ENCODE measurements at regions not wholly inside any gene's neighbourhood (a gene's known extent, or its start where the extent isn't known, plus 50 kb on each side); places are given as distances from the start of the nearest gene placed in this dataset.

- peaks cover 0 to 5% (median 0%) of the 10 kb centered on the region in 8 donors for H3K9me3 ChIP-seq
- 66 to 87% (median 82%) methylated on average over 2 of the region's 2 CpGs for WGBS, 5 donors
- no peaks in the 10 kb centered on the region for H3K36me3 ChIP-seq
- no peak overlapping the region for H3K27ac ChIP-seq
- no peak overlapping the region for H3K4me3 ChIP-seq
- no peaks in the 10 kb centered on the region for H3K27me3 ChIP-seq (replicated peaks in 1 of 7)
- DNase-seq, result no peak
- TF ChIP-seq POLR2A (IDR thresholded peaks at IDR 0.05) (no peak), POLR2AphosphoS5 (IDR thresholded peaks at IDR 0.05) (no peak), CTCF (IDR thresholded peaks at IDR 0.05 in 8 of 11, conservative IDR thresholded peaks at IDR 0.05 in 3 of 11) (no peak)
- no peaks in the 10 kb centered on the region for H3K4me1 ChIP-seq
- intact Hi-C loops (cut with DNase I; ENCODE audit: low total_unique reads), result no loop called here
These were observed 256.8 kb downstream of the C12orf50 start for GRCh38 chr12:87772401-87772800.

GRCh38 chr12:87768501-87769287 is 260.5 kb downstream of the C12orf50 start:
- TF ChIP-seq POLR2AphosphoS5 (IDR thresholded peaks at IDR 0.05) (no peak), CTCF (IDR thresholded peaks at IDR 0.05 in 8 of 11, conservative IDR thresholded peaks at IDR 0.05 in 3 of 11) (no peak), POLR2A (IDR thresholded peaks at IDR 0.05) (no peak)
- intact Hi-C loops (cut with DNase I; ENCODE audit: low total_unique reads), result no loop called here
- no peak overlapping the region for H3K27ac ChIP-seq
- DNase-seq, result no peak
- H3K4me3 ChIP-seq, result no peak overlapping the region
- no peaks in the 10 kb centered on the region for H3K4me1 ChIP-seq
- no peaks in the 10 kb centered on the region for H3K27me3 ChIP-seq (replicated peaks in 1 of 7)
- WGBS, 5 donors, result 64 to 73% (median 71%) methylated on average over 11 of the region's 11 CpGs
- H3K9me3 ChIP-seq, result peaks cover 0 to 5% (median 0%) of the 10 kb centered on the region in 8 donors
- H3K36me3 ChIP-seq, result no peaks in the 10 kb centered on the region

- no peak for TF ChIP-seq CTCF (IDR thresholded peaks at IDR 0.05 in 8 of 11, conservative IDR thresholded peaks at IDR 0.05 in 3 of 11)
- TF ChIP-seq POLR2AphosphoS5 (IDR thresholded peaks at IDR 0.05), result no peak
- TF ChIP-seq POLR2A (IDR thresholded peaks at IDR 0.05), result no peak
- no peak overlapping the region for H3K27ac ChIP-seq
- no peaks in the 10 kb centered on the region for H3K4me1 ChIP-seq
- no peak overlapping the region for H3K4me3 ChIP-seq
- H3K9me3 ChIP-seq, result no peaks in the 10 kb centered on the region
- H3K36me3 ChIP-seq, result no peaks in the 10 kb centered on the region
- intact Hi-C loops (cut with DNase I; ENCODE audit: low total_unique reads), result no loop called here
- H3K27me3 ChIP-seq (replicated peaks in 1 of 7), result no peaks in the 10 kb centered on the region
- no peak for DNase-seq
These were observed 263.2 kb downstream of the C12orf50 start for GRCh38 chr12:87766044-87766443.

GRCh38 chr12:87760943-87761342 is 268.3 kb downstream of the C12orf50 start:
- Histone ChIP-seq H3K27ac (no peak overlapping the region), H3K4me1 (no peaks in the 10 kb centered on the region), H3K9me3 (no peaks in the 10 kb centered on the region), H3K4me3 (no peak overlapping the region), H3K36me3 (no peaks in the 10 kb centered on the region), H3K27me3 (replicated peaks in 1 of 7) (no peaks in the 10 kb centered on the region)
- 66 to 92% (median 80%) methylated on average over 2 of the region's 2 CpGs for WGBS, 5 donors
- no peak for DNase-seq
- TF ChIP-seq POLR2A (IDR thresholded peaks at IDR 0.05) (no peak), CTCF (IDR thresholded peaks at IDR 0.05 in 8 of 11, conservative IDR thresholded peaks at IDR 0.05 in 3 of 11) (no peak)
- intact Hi-C loops (cut with DNase I; ENCODE audit: low total_unique reads), result no loop called here
